ENCODE measurements at regions not wholly inside any gene's neighbourhood (a gene's known extent, or its start where the extent isn't known, plus 50 kb on each side); places are given as distances from the start of the nearest gene placed in this dataset.
"Not testable (repeated sequence)": the region's sequence is repeated elsewhere in the genome, so short reads cannot be mapped to it uniquely, and the experiment has no call there.

DNA sequence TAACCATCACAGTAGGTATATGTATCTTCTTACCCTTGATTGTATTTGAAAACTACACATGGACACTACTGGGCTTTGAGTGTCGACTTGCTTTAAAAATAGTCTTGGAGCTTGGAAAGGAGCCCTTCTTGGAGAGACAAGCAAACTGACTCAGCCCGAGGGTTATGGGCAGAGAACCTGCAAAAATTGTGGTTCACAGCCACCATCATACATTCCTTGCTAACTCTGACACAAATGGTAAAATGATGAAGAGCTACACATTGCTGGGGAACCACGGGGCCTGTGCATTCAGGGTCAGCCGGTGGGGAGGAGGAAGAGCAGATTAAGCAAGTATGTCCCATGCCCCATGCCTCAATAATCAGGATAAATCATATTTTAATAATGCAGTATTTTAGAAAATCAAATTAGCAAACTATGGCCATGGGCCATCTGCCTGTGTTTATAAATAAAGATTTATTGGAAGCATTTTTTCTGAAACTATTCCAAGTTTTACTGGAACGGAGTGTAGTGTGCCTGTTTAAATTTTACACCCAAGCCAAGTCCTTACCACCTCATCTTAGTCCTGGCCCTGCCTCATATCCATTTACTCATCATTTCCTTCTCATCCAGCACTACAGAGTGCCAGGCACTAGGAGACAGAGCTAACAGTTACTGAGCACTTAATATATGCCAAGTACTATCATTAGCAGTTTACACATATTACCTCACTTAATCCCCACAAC is 195.7 kb downstream of the PALM2AKAP2 start:
- DNase-seq (ENCODE audit: low spot score): no peak

DNA sequence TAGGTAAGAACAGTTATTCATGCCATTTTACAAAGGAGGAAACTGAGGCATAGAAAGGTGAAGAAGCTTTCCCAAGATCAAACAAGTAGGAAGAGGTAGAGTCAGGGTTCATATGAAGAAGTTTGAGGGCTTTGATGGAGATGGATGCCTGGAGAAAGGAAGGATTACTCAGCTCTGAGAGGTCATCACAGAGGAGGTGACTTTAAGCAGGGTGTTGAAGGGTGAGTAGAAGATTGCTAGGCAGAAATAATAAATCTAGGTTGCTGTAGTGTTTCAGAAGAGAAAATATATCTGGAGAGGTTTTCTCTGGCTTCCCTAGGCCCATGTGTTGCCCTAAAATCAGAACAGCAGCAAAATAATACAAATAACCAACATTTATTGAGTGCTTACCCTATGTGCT is 196.3 kb downstream of the PALM2AKAP2 start:
- DNase-seq (ENCODE audit: low spot score): no peak

DNA sequence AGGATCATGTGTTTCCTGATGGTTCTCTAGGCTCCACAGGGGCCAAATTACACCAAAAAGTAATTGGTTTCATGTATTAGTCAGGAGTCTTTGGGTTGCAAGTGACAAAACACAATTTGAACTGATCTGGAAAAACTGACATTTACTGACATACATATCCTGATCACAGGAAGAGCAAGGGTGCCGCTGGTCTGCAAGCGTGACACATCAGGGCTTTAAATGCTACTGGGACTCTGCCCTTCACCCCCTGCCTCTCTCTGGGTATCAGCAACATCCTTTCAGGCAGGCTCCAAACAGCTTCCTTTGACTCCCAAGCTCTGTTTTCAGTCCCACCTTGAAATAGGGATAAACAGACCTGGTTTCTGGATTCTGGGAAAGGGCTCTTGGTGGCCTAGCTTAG is 197.5 kb downstream of the PALM2AKAP2 start:
- no peak for DNase-seq (ENCODE audit: low spot score)

DNA sequence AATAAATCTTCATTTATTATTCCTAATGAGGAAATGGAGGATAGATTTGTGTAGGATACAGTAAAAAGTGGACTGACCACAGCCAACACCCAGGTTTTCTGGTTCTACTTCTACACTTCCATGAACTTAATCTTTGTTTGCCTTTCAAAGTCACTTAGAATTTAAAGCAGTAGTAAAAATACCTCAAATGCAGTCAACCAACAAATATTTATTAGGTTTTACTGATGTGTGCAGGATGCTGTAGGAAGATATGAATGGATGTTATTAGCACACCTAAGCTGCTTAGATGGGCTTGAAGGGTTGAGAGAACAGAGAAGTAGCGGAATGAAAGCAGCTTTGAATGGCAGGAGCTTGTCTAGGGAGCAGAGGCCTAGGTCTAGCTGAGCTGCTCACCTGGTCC is 201.1 kb downstream of the PALM2AKAP2 start:
- no peak for DNase-seq (ENCODE audit: low spot score)

DNA sequence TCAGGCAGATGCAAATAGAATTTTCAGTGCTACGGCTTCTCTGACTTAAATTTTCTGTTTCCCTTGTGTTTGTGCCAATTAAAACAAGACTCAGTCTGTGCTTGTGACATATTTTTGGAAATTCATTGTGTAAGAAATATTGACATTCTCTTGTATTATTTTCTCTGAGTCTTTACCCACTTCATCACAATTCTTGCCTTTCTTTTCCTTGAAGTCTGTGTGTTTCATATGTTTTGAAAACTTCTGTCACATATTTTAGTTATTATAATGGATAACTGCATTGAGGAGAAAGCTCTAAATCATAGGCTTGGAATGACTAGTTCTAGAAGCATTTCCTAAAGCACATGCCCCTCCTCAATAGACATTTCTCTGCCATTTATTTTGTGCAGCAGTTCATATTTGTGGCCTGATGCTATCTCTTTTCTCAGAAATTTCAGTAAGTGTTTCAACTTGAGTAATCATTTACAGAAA is 206.6 kb downstream of the PALM2AKAP2 start:
- no peak for DNase-seq (ENCODE audit: low spot score)

DNA sequence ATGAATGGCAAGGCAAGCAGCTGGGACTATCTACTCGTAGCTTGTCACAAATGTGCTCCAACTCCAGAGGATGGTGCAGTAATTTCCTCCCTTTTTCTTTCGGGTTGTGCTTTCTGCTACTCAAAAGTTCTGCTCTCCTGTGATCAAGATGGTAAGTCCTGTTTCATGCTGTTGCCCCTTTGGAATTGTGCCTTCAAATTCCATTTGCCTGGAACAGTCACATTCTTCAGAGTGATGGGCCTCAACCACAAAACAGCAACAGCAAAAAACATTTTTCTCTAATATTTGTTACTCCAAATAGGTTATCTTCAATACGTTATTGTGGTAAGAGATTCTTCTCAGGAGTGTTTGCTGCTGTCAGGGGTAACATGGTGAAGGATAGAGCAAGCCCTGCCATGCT is 209.3 kb downstream of the PALM2AKAP2 start:
- no peak for DNase-seq (ENCODE audit: low spot score)

DNA sequence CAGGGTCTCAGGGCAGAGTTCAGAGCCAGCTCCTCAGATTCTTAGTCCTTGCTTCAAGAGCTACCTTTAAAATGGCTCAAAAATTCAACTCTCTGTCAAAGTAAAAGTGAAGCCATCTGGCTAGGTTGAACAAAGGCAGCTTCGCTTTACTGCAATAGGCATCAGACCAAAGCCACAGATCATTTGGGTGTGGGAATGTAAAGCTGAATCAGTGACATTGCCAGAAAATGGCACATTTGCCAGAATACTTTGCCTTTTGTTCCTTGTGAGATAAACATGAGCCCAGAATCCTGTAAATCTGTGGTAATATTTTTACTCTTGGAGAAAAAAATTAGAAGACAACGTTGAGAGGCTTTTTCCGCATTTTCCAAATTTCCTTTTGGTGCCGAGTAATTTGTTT is 210.5 kb downstream of the PALM2AKAP2 start:
- no peak for DNase-seq (ENCODE audit: low spot score)

DNA sequence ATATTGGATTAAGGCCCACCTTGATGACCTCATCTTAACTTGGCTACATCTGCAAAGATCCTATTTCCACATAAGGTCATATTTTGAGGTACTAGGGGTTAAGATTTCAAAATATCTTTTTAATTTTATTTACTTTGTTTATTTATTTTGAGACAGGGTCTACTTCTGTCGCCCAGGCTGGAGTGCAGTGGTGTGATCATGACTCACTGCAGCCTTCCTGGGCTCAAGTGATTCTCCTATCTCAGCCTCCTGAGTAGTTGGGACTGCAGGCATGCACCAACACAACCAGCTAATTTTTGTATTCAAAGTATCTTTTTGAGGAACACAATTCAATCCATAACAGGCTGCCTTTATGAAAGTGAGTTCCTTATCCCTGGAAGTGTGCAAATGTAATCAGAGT is 212.3 kb downstream of the PALM2AKAP2 start:
- DNase-seq (ENCODE audit: low spot score): no peak

DNA sequence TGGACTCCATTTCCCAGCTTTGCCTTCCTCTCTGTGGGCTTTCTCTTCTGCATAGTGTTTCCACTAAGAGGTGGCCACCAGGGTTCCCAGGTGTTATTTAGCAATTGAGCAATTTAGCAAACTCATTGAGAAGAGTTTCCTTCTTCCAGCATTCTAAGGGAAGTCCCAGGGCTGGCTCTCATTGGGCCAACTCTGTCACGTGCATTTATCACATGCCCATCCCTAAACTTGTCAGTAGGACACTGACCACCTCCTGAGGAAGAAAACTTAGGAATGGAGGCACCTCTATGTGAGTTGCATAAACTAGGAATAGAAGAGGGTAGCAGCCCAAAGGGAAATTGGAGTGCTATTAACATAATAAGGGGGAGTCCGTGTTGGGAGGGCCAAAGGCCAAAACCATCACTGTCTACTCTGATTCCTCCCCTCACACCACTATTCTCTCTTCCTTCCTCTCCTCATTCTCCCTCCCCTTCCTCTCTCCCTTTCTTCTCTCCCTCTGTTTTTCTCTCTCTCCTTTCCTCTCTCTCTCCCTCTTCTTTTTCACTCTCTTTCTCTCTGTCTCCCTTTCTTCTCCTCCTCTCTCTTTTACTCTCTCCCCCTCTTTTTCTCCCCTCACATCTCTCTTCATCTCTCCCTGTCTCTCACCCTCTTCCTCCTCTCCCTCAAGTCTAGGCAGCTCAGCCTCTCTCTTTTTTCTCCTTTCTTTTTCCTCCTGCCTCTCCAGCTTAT is 213.4 kb downstream of the PALM2AKAP2 start:
- DNase-seq (ENCODE audit: low spot score): no peak

DNA sequence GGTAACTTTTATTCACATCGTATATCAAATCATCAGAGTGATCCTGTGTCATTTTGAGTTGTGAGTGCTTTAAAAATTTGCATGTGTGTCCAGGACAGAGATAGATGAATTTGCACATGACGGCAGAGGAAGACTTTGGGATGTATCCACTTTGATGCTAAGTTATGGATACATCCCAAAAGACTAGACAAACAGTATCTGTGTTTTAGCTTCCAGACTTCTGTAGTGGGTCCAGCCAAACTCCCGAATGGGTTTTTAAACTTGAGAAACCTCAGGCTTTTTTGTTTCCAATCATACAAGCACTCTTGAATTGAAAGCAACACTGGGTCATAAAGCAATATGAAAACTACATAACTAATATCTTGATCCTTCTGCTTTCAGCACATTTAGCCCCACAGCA is 213.8 kb downstream of the C9orf152 start:
- no peak for DNase-seq (ENCODE audit: low spot score)

DNA sequence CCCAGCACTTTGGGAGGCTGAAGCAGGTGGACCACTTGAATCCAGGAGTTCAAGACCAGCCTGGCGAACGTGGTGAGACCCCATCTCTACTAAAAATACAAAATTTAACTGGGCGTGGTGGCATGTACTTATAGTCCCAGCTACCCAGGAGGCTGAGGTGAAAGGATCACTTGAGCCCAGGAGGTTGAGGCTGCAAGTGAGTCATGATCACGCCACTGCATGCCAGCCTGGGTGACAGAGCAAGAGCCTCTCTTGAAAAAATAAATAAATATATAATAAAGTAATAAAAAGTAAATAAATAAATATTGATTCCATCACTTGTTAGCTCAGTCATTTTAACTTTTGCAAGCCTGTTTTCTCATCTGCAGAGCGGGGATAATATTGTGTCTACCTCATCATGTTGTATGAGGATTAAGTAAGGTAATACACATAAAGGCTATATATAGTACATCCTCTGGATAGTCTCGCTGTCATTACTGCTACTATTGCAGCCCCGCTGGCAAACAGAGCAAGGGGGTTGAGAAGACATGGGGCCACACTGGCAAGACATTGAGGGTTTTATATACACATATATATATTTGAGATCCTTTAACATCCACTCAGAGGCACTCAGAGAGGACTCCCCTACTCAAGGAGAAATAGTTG is 210.9 kb downstream of the C9orf152 start:
- no peak for DNase-seq (ENCODE audit: low spot score)

DNA sequence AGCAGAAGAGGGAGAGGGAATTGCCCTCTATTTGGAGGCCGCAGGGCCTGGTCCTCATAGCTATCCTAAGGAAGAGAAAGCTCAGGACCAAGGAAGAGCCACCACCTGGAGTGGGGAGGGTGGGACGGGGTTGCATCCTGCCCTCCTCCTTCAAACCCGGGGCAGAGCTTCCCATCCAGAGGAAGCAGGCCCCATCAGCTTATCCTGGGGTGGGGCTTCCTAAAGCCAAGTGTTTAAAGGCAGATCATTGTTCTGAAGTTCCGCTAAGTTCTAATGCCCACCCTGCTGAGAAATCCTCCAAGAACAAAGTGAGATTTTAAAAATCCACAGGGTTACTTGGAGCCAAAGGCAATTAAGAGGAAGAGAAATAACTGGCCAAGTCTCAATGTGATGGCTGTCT is 210.3 kb downstream of the C9orf152 start:
- DNase-seq (ENCODE audit: low spot score): no peak

DNA sequence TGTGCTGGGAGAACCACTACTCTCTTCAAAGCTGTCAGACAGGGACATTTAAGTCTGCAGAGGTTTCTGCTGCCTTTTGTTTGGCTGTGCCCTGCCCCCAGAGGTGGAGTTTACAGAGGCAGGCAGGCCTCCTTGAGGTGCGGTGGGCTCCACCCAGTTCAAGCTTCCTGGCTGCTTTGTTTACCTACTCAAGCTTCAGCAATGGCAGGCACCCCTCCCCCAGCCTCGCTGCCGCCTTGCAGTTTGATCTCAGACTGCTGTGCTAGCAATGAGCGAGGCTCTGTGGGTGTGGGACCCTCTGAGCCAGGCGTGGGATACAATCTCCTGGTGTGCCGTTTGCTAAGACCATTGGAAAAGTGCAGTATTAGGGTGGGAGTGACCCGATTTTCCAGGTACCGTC is 202.4 kb downstream of the C9orf152 start:
- DNase-seq (ENCODE audit: low spot score): not testable (repeated sequence)

DNA sequence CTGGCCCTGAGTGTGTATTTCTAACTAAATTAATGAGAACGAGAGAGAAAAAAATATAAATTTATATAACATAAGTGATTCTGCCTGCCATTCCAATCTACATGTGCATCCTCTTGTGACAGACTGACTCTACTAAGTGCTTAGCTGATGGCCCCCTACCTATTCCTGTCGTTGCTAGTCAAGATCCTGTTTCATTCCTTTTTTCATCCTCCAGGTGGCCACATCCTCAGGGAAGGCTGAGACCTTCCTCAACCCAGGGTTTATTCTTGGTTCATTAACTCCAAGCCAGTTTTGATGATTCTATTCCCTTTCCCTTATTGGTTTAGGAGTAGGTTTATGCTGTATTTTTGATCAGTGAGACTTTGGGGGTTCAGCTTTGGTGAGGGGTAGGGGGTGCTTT is 201.3 kb downstream of the C9orf152 start:
- DNase-seq (ENCODE audit: low spot score): no peak

DNA sequence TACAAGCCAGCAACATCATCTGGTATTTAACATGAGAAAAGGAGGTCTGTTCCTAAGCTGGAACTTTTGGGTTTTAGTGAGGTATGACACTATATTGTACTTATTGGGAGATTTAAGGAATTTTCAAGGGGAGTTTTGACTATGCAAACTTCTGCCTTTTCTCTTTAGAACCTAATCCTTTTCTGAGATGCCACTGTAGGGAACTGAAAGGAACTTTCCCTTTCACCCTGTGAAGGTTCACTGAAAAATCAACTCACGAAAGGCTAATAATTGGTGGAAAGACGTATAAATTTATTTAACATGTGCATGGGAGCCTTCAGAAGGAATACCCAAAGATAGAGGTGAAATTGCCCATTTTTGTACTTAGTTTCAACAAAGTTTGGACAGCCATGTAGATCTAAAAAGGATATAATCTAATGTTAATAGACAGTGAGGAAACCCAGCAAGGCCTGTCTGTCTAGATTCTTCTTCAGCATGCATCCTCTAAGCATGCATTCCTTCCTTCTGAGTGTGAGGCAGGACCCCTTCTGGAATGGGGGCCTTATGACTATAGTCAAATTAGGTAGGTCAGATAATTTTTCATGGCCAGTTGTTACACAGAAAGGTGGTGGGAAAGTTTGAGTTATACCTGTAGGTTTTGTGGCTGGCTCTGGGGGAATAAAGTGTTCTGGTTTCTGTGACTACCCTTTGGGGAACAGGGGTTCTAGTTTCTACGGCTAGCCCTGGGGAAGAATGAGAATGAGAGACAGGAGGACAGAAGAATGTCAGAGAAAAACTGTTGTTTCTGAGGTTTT is 200.3 kb downstream of the C9orf152 start:
- DNase-seq (ENCODE audit: low spot score): no peak

DNA sequence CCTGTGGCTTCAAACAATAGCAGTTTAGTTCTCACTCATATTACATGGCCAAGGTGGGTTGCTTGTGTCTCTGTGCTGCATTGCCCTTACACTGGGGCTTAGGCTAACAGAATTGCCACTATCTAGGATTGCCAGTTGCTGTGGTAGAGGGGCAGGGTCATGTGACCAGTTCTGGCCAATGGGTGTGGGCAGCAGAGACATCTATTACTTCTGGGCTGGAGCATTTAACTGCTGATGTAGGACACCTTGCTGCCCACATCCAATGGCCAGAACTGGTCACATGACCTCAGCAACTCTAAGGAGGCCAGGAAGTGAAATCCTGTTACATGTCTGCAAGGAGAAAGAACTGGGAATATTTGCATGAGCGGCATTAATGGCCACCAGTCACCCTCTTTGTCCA is 199.3 kb downstream of the C9orf152 start:
- no peak for DNase-seq (ENCODE audit: low spot score)

DNA sequence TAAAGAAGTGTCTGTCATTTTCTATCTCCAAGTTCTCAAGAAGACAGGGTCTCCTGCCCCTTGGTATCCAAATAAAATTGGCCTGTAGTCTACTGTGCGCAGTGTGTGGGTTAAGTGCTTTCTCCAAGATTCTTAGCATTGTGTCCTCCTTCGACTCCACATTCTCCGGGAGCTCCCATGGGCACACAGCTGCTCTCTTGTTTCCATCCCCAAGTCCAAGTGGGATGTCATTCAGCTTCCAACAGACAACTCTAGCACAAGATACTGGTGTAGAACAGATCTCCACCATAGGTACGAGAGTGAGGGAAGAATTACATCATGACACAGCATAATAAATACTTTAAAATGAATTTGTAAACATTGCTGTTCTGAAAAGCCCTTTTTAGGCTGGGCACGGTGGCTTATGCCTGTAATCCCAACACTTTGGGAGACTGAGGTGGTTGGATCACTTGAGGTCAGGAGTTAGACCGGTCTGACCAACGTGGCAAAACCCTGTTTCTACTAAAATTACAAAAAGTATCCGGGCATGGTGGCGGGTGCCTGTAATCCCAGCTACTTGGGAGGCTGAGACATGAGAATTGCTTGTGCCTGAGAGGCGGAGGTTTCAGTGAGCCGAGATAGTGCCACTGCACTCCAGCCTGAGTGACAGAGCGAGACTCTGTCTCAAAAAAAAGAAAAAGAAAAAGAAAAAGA is 196.2 kb downstream of the C9orf152 start:
- DNase-seq (ENCODE audit: low spot score): no peak

DNA sequence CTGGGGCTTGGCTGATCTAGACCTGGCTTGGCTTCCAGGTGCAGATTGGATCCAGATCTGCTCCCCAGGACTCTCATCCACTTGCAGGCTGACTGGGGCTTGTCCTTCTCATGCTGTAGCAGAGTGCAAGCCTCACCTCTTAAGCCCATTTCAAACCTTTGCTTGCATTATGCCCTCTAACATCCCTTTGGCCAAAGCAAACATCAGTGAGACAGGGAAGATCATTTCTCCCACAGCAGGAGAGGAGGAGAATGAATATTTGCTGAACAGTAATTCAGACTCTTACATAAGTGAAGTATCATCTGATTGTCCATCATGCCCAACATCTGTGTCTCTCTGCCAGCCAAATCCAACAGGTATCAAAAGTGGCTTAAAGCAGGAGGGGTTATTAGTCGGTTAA is 194.9 kb downstream of the C9orf152 start:
- no peak for DNase-seq (ENCODE audit: low spot score)

DNA sequence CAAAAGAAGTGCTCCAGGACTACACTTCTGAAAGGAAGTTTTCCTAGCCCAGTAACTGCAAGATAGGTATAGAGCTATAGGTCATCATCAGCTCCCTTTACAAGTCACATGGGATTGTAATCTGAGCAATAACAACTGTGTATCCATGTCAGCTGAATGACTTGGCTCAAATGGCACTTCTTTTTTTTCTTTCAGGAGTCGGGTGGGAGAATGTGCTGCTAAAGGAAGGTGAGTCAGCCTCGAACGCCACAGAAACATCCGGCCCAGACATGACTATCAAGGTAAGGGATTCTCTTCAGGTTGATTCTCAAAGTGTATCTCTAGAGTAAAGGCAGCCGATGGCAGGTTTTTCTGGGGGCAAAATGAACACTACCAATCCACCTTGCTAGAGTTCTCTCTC is 192.2 kb downstream of the C9orf152 start:
- DNase-seq (ENCODE audit: low spot score): peak; percentile 74

DNA sequence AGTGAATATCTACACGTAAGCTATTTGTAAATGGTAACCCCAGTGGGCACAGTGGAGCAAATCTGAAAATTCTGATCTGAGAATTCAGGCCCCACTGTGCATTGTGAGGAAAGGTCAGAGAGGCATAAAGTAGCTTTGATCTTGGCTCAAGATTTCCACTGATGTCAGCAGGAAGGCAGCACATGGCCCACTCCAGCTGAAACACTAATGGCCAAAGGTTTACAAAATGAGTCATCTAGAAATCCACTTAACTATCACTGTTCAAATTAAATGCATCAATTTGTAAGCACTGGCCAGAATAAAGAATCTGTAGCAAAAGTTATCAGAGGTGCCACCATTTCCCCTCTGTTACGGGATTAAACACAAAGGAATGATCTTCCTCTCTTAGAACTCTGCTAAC is 191.6 kb downstream of the C9orf152 start:
- DNase-seq (ENCODE audit: low spot score): peak; percentile 43

DNA sequence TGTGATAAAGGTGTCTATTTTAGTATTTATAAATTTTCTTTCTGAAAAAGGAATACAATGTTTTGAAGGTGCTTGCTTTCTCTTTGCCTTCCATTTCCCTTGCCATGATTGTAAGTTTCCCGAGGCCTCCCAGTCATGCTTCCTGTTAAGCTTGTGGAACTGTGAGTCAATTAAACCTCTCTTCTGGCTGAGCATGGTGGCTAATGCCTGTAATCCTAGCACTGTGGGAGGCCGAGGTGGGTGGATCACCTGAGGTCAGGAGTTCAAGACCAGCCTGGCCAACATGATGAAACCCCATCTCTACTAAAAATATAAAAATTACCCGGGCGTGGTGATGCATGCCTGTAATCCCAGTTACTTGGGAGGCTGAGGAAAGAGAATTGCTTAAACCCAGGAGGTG is 187.7 kb downstream of the C9orf152 start:
- peak; percentile 37 for DNase-seq (ENCODE audit: low spot score)

DNA sequence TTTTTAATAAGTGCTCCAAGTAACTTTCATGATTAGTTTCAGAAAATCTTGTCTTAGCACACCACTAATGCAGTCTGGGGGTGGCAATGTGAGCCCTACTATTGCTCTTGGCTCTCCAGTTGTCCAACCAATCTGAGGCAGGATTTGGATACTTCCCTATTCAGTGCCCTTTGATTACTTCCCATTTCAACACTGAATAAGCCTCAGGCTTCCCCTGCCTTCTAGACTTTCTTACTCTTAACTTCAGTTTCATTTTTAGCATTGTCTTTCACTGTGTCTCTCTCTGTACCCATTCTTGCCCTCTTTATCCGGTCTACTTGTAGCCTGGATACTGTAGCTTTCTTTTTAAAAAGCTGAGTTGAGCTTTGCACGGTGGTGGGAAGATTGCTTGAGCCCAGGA is 186.1 kb downstream of the C9orf152 start:
- no peak for DNase-seq (ENCODE audit: low spot score)

All from RKO (cell line).